A549 (cell line): ENCODE measurements at regions not wholly inside any gene's neighbourhood (a gene's known extent, or its start where the extent isn't known, plus 50 kb on each side); places are given as distances from the start of the nearest gene placed in this dataset.

Experiments used
- ATAC-seq, 2 experiments: fragments of 200-7000 bp in 1 of 2; fragments of >200 bp in 1 of 2; cut with Nextera tagmentation in 1 of 2; cut with Tn5 transposase in 1 of 2; 3 replicates each; pipeline versions ENCODE4 v1.8.0 to v1.9.1; 2018 to 2020; ENCODE audit warnings: mild to moderate bottlenecking in 1 of 2, moderate library complexity in 1 of 2
- CTCF ChIA-PET: fragments of 300-600 bp; sonication (Branson Sonifier 250); formaldehyde crosslinking; extraction: SDS; loops from one replicate; lab custom pipeline; 2021; ENCODE audit warnings: antibody characterized with exemption, inconsistent platforms; lab: Yijun Ruan, JAX
- POLR2A ChIA-PET: fragments of 350-600 bp; formaldehyde crosslinking; extraction: SDS; loops from one replicate; lab custom pipeline; 2021; ENCODE audit warnings: antibody characterized with exemption, inconsistent platforms; lab: Yijun Ruan, JAX
- DNase-seq, 2 experiments: peaks; one replicate each; pipeline versions ENCODE4 v3.0.0 to v3.0.0-alpha.2; 2011 to 2016; ENCODE audit warnings: low read depth in 1 of 2, low spot score in 1 of 2
- FAIRE-seq: peaks from 2 replicates; lab custom pipeline; 2011; peaks lifted over from hg19 to GRCh38; lab: Jason Lieb, UNC
- H3K27ac ChIP-seq, 2 experiments: fragments of >200 bp; sonication (Bioruptor Twin); formaldehyde crosslinking; 3 replicates each; pipeline ENCODE4 v1.5.1; 2016 to 2017
- H3K4me1 ChIP-seq: fragments of >200 bp; sonication (Bioruptor Twin); formaldehyde crosslinking; 3 replicates; pipeline ENCODE4 v1.6.1; 2016
- H3K4me2 ChIP-seq: fragments of >200 bp; sonication (Bioruptor Twin); formaldehyde crosslinking; 3 replicates; pipeline ENCODE4 v1.6.1; 2016
- H3K4me3 ChIP-seq: fragments of >200 bp; sonication (Bioruptor Twin); formaldehyde crosslinking; 3 replicates; pipeline ENCODE4 v1.5.1; 2016
- H3K9me3 ChIP-seq: fragments of >200 bp; sonication (Bioruptor Twin); formaldehyde crosslinking; 3 replicates; pipeline ENCODE4 v1.6.1; 2016
- BCL3 ChIP-seq: fragments of >200 bp; sonication (Bioruptor Twin); formaldehyde crosslinking; IDR thresholded peaks from 3 replicates; pipeline ENCODE4 v1.6.1; 2016
- BHLHE40 ChIP-seq: IDR thresholded peaks from 2 replicates; pipeline ENCODE4 v1.6.1; 2012; ENCODE audit warnings: low read depth, low read length, inconsistent platforms
- CBX2 ChIP-seq: fragments of 200-600 bp; sonication (generic); IDR thresholded peaks from 2 replicates; pipeline ENCODE4 v1.6.1; 2016; ENCODE audit warnings: low read depth, mild to moderate bottlenecking, borderline replicate concordance
- CBX8 ChIP-seq: fragments of 200-600 bp; sonication (generic); IDR thresholded peaks from 2 replicates; pipeline ENCODE4 v1.6.1; 2016
- EHF ChIP-seq: fragments of 250-450 bp; sonication (Bioruptor Pico); IDR thresholded peaks from 2 replicates; pipeline ENCODE4 v1.5.0; 2020; ENCODE audit warnings: mild to moderate bottlenecking
- EHMT2 ChIP-seq: fragments of 200-600 bp; sonication (generic); IDR thresholded peaks from 2 replicates; pipeline ENCODE4 v1.6.1; 2016; ENCODE audit warnings: antibody characterized with exemption, low read depth, mild to moderate bottlenecking, moderate library complexity
- ESRRA ChIP-seq: fragments of 150-350 bp; IDR thresholded peaks from 2 replicates; pipeline ENCODE4 v1.6.1; 2014; ENCODE audit warnings: mild to moderate bottlenecking, low read length, borderline replicate concordance
- FOSB ChIP-seq: fragments of 250-450 bp; sonication (Bioruptor Pico); IDR thresholded peaks from 2 replicates; pipeline ENCODE4 v1.5.0; 2020; ENCODE audit warnings: mild to moderate bottlenecking, moderate library complexity
- HEYL ChIP-seq: fragments of 250-450 bp; sonication (Bioruptor Pico); IDR thresholded peaks from 2 replicates; pipeline ENCODE4 v1.8.0; 2021; ENCODE audit warnings: mild to moderate bottlenecking, moderate library complexity
- HMGXB4 ChIP-seq: fragments of 250-450 bp; sonication (Bioruptor Pico); IDR thresholded peaks from 2 replicates; pipeline ENCODE4 v1.5.0; 2021; ENCODE audit warnings: mild to moderate bottlenecking, moderate library complexity, borderline replicate concordance
- HOXB5 ChIP-seq: fragments of 250-450 bp; sonication (Bioruptor Pico); IDR thresholded peaks from 2 replicates; pipeline ENCODE4 v1.5.0; 2020; ENCODE audit warnings: mild to moderate bottlenecking, moderate library complexity
- JUN ChIP-seq, 2 experiments: fragments of >200 bp; sonication (Bioruptor Twin); formaldehyde crosslinking; IDR thresholded peaks; 2 replicates in 1 of 2; 3 replicates in 1 of 2; pipeline ENCODE4 v1.6.1; 2016 to 2017
- MAX ChIP-seq: IDR thresholded peaks from 2 replicates; pipeline ENCODE4 v1.6.1; 2012
- MAZ ChIP-seq: fragments of 150-350 bp; IDR thresholded peaks from 2 replicates; pipeline ENCODE4 v1.6.1; 2014; ENCODE audit warnings: antibody characterized with exemption, low read depth, low read length, borderline replicate concordance
- NPAS2 ChIP-seq: fragments of 250-450 bp; sonication (Bioruptor Pico); IDR thresholded peaks from 2 replicates; pipeline ENCODE4 v1.8.0; 2022; ENCODE audit warnings: mild to moderate bottlenecking, moderate library complexity, borderline replicate concordance
- NR3C1 ChIP-seq: fragments of >200 bp; sonication (Bioruptor Twin); formaldehyde crosslinking; IDR thresholded peaks from 3 replicates; pipeline ENCODE4 v1.6.1; 2017
- PHF8 ChIP-seq: fragments of 200-600 bp; sonication (generic); IDR thresholded peaks from 2 replicates; pipeline ENCODE4 v1.6.1; 2016; ENCODE audit warnings: low read depth, mild to moderate bottlenecking, antibody characterized with exemption, moderate library complexity, borderline replicate concordance
- POLR2A ChIP-seq: IDR thresholded peaks from 2 replicates; pipeline ENCODE4 v1.6.1; 2012; ENCODE audit warnings: mild to moderate bottlenecking, low read length
- RAD21 ChIP-seq, 2 experiments: fragments of >200 bp in 1 of 2; sonication (Bioruptor Twin) in 1 of 2; formaldehyde crosslinking in 1 of 2; IDR thresholded peaks in 1 of 2; conservative IDR thresholded peaks in 1 of 2; 2 replicates in 1 of 2; 3 replicates in 1 of 2; pipeline ENCODE4 v1.6.1; 2012 to 2018; ENCODE audit warnings: inconsistent platforms in 1 of 2
- RARB ChIP-seq: fragments of 250-450 bp; sonication (Bioruptor Pico); IDR thresholded peaks from 2 replicates; pipeline ENCODE4 v1.8.0; 2021; ENCODE audit warnings: mild to moderate bottlenecking, moderate library complexity
- REST ChIP-seq: fragments of 200-600 bp; sonication (generic); IDR thresholded peaks from 2 replicates; pipeline ENCODE4 v1.6.1; 2016; ENCODE audit warnings: antibody characterized with exemption, mild to moderate bottlenecking, moderate library complexity
- RFX5 ChIP-seq: fragments of 450-650 bp; IDR thresholded peaks from 2 replicates; pipeline ENCODE4 v1.7.1; 2014; ENCODE audit warnings: antibody characterized with exemption, mild to moderate bottlenecking, moderate library complexity
- SMC3 ChIP-seq: fragments of >200 bp; sonication (Bioruptor Twin); formaldehyde crosslinking; IDR thresholded peaks from 3 replicates; pipeline ENCODE4 v1.6.1; 2018; ENCODE audit warnings: inconsistent platforms
- SREBF2 ChIP-seq: fragments of 450-650 bp; IDR thresholded peaks from 2 replicates; pipeline ENCODE4 v1.6.1; 2014; ENCODE audit warnings: mild to moderate bottlenecking, moderate library complexity
- TFCP2L1 ChIP-seq: fragments of 250-450 bp; sonication (Bioruptor Pico); IDR thresholded peaks from 2 replicates; pipeline ENCODE4 v1.5.0; 2021; ENCODE audit warnings: mild to moderate bottlenecking
- USF2 ChIP-seq: fragments of 450-650 bp; IDR thresholded peaks from 2 replicates; pipeline ENCODE4 v1.6.1; 2014; ENCODE audit warnings: antibody characterized with exemption
- ZC3H11A ChIP-seq: fragments of 450-650 bp; IDR thresholded peaks from 2 replicates; pipeline ENCODE4 v1.6.1; 2014; ENCODE audit warnings: antibody characterized with exemption, mild to moderate bottlenecking
- ZFP36 ChIP-seq: fragments of 450-650 bp; IDR thresholded peaks from 2 replicates; pipeline ENCODE4 v1.6.1; 2014; ENCODE audit warnings: borderline replicate concordance; ENCODE audit not compliant: partially characterized antibody
- WGBS: methylation state at CpG from one replicate; pipeline ENCODE4 v1.1.6; 2017; ENCODE audit errors: missing lambda C conversion rate; 5-methylcytosine and 5-hydroxymethylcytosine counted together

- TF ChIP-seq REST (no peak), ESRRA (no peak)
These were observed 306.9 kb downstream of the MCTP2 start (continued) for GRCh38 chr15:94538280-94538679.

DNA sequence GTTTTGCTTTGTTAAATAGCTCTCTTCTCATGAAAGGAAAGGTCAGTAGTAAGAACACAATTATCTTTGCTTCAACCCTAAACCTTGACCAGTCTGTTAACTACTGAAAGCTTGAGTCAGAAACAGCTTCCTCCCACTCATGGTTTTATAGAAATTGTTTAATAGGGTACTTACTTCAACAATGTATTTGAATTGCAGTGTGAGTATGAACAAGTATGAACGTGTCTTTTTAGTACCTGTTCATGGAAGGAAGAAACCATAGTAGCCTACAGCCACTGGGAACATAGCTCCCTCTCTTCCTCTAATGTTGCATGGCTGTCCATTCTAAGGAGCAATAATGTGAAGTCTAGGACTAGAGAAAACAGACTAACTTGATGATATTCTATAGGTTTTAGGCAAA is 311.0 kb downstream of the MCTP2 start:
- H3K9me3 ChIP-seq: peaks cover 2% of the 10 kb centered on the region; the same call in 1 of the 3 replicates
- ChIA-PET CTCF (no interaction called here), POLR2A (no interaction called here)
- no peak for FAIRE-seq
- no peak for ATAC-seq
- H3K4me1 ChIP-seq: no peaks in the 10 kb centered on the region
- WGBS: 7% methylated on average over 1 of the region's 1 CpG
- no peak for DNase-seq
- H3K4me3 ChIP-seq: no peak overlapping the region
- H3K4me2 ChIP-seq: no peak overlapping the region
- TF ChIP-seq HMGXB4 (CRISPR knock-in tag) (no peak), EHMT2 (no peak), CBX2 (no peak), MAZ (no peak), EHF (CRISPR knock-in tag) (no peak), NR3C1 (no peak), MAX (no peak), PHF8 (no peak), CBX8 (no peak), USF2 (no peak), ESRRA (no peak), RARB (no peak), POLR2A (no peak), JUN (IDR thresholded peaks at IDR 0.05) (no peak), FOSB (CRISPR knock-in tag) (no peak), RAD21 (conservative IDR thresholded peaks at IDR 0.05 in 1 of 2, IDR thresholded peaks at IDR 0.05 in 1 of 2) (no peak), BHLHE40 (no peak), ZFP36 (no peak), NPAS2 (no peak), ZC3H11A (no peak)
- no peak overlapping the region for H3K27ac ChIP-seq

DNA sequence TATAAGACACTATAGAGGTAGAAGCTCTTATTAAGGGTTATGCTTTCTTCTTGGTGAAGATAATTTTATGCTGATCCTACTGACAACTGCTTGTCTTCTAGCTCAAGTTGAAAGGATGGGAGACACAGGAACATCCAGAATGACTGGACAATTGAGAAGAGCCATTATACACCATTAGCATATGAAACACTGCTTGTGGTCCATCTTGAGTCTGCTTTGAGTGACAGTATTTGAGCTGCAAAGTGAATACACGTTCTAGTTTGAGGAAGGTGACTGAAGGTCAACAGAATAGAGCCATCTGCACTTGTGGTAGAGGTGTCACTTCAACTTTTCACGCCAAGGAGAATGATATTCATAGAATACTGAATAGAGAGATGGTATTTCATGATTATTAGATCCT is 315.4 kb downstream of the MCTP2 start:
- no peaks in the 10 kb centered on the region for H3K4me1 ChIP-seq
- DNase-seq: no peak
- FAIRE-seq: no peak
- H3K4me2 ChIP-seq: no peak overlapping the region
- H3K9me3 ChIP-seq: peaks cover 10% of the 10 kb centered on the region; the same call in 1 of the 3 replicates
- no peak for ATAC-seq
- no peak overlapping the region for H3K4me3 ChIP-seq
- no peak overlapping the region for H3K27ac ChIP-seq
- ChIA-PET CTCF (interaction anchor here (0.6 kb wide), 1 partner anchor 197 kb away, joined by 3 read pairs; no protein-coding TSS in a partner anchor), POLR2A (no interaction called here)
- WGBS: 0% methylated on average over 2 of the region's 2 CpGs
- no peak for TF ChIP-seq CBX2
- TF ChIP-seq BHLHE40: no peak
- TF ChIP-seq CBX8: no peak
- no peak for TF ChIP-seq RFX5
- TF ChIP-seq NPAS2: no peak
- TF ChIP-seq ZFP36: no peak
- TF ChIP-seq HOXB5 (CRISPR knock-in tag): no peak
- TF ChIP-seq BCL3: no peak
- TF ChIP-seq RAD21 (conservative IDR thresholded peaks at IDR 0.05 in 1 of 2, IDR thresholded peaks at IDR 0.05 in 1 of 2): no peak
- TF ChIP-seq SREBF2: no peak
- no peak for TF ChIP-seq USF2
- no peak for TF ChIP-seq HEYL
- TF ChIP-seq MAZ: no peak
- TF ChIP-seq RARB: no peak
- no peak for TF ChIP-seq TFCP2L1
- no peak for TF ChIP-seq SMC3
